ENCODE measurements at regions not wholly inside any gene's neighbourhood (a gene's known extent, or its start where the extent isn't known, plus 50 kb on each side); places are given as distances from the start of the nearest gene placed in this dataset.

DNA sequence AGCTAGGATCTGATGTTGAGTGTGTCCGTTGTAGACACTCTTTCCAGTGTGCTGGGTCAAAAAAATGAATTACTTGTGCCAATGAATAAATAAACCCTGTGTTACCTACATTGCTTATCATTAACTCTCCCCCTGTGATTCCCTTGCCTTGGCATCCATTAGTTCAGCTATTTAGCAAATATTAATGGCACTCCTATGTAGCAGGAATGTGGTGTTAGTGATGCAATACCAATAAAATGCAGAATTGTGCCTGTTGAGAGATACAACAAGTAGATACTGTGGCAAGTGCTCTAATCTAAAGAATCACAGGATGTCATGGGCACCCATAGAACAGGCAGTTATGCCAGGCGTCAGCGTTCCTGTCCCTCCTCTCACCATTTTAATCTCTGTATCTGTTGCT is 343.2 kb downstream of the PMP22 start:
- FAIRE-seq (no peak), DNase-seq (ENCODE audit: low read depth in 1 of 2, low spot score in 2 of 2) (no peak)
- H2BK12ac ChIP-seq (ENCODE audit: low read depth, low read length) = no peak overlapping the region
- POLR2A ChIA-PET (ENCODE audit: partially characterized antibody) = no interaction called here
- no peak overlapping the region for H4K91ac ChIP-seq (replicated peaks; ENCODE audit: insufficient read length, low read length)
- no peaks in the 10 kb centered on the region for H3K79me2 ChIP-seq (ENCODE audit: control insufficient read depth in 1 of 2, insufficient read depth in 2 of 2, low read length in 2 of 2)
- no peak overlapping the region for H3K23ac ChIP-seq (ENCODE audit: insufficient read length)
- H3K9ac ChIP-seq (replicated peaks in 1 of 4; ENCODE audit: extremely low read depth in 1 of 4, low read depth in 3 of 4, low read length in 3 of 4) = no peak overlapping the region
- peaks cover 3 to 14% (median 5%) of the 10 kb centered on the region in 4 experiments; a peak in 5 of 7 replicates for H3K4me1 ChIP-seq (replicated peaks in 1 of 4; ENCODE audit: control insufficient read depth in 3 of 4, insufficient read depth in 4 of 4, low read length in 3 of 4)
- no peak overlapping the region for H3K56ac ChIP-seq (replicated peaks; ENCODE audit: insufficient read length, low read depth, low read length)
- H3K27ac ChIP-seq (ENCODE audit: low read depth, low read length) = no peak overlapping the region
- no peaks in the 10 kb centered on the region for H4K20me1 ChIP-seq (replicated peaks in 1 of 2; ENCODE audit: control insufficient read depth in 1 of 2, insufficient read depth in 2 of 2, low read length in 2 of 2)
- H3K14ac ChIP-seq (ENCODE audit: insufficient read length) = no peak overlapping the region
- no peaks in the 10 kb centered on the region for H3K27me3 ChIP-seq (replicated peaks in 1 of 4; ENCODE audit: control insufficient read depth in 3 of 4, extremely low read depth in 1 of 4, insufficient read depth in 3 of 4, low read length in 3 of 4)
- H3K23me2 ChIP-seq (ENCODE audit: low read depth, low read length) = no peaks in the 10 kb centered on the region
- H2BK20ac ChIP-seq (ENCODE audit: low read length) = no peak overlapping the region
- H2AFZ ChIP-seq (ENCODE audit: low read length) = no peak overlapping the region
- H2BK5ac ChIP-seq (ENCODE audit: low read depth, low read length) = no peak overlapping the region
- no peaks in the 10 kb centered on the region; a peak in 2 of 4 replicates for H3K9me3 ChIP-seq (ENCODE audit: insufficient read depth in 2 of 2, low read depth in 1 of 2, low read length in 1 of 2)
- no peak overlapping the region; the same call in 1 of the 2 replicates for H2BK15ac ChIP-seq (ENCODE audit: low read length)
- CTCF ChIA-PET (ENCODE audit: partially characterized antibody) = interaction anchor here (0.7 kb wide), 1 partner anchor 41 kb away, joined by 3 read pairs; no protein-coding TSS in a partner anchor
- no peaks in the 10 kb centered on the region for H3K79me1 ChIP-seq (ENCODE audit: low read depth, low read length)
- 92% methylated on average over 3 of the region's 3 CpGs; no CpG with 5 or more reads in 1 of the 2 experiments for WGBS, 2 experiments (ENCODE audit: extremely low coverage in 1 of 2, insufficient coverage in 1 of 2, insufficient read length in 1 of 2, insufficient replicate concordance in 2 of 2, low coverage in 1 of 2, low lambda C conversion rate in 2 of 2, missing lambda C conversion rate in 1 of 2)
- no peaks in the 10 kb centered on the region for H3K36me3 ChIP-seq (ENCODE audit: control insufficient read depth in 2 of 4, insufficient read depth in 4 of 4, low read length in 3 of 4)
- H3K4me2 ChIP-seq (ENCODE audit: insufficient read depth in 1 of 2, low read depth in 2 of 2, low read length in 2 of 2) = no peak overlapping the region
- no peak overlapping the region for H4K5ac ChIP-seq (ENCODE audit: insufficient read length, low read depth, low read length)
- H3K4ac ChIP-seq (replicated peaks; ENCODE audit: insufficient read length, low read depth, low read length) = no peak overlapping the region
- no peak overlapping the region for H2AK5ac ChIP-seq (ENCODE audit: low read depth, low read length)
- H2BK120ac ChIP-seq (replicated peaks; ENCODE audit: low read depth, low read length) = no peak overlapping the region
- no peak overlapping the region for H3K4me3 ChIP-seq (ENCODE audit: extremely low read depth in 1 of 4, insufficient read depth in 2 of 4, low read depth in 3 of 4, low read length in 4 of 4)
- H3K18ac ChIP-seq (ENCODE audit: extremely low read depth, low read length) = no peak overlapping the region
- TF ChIP-seq CBX5 (IDR thresholded peaks at IDR 0.05; ENCODE audit: low read depth, low read length) (no peak), TAF7 (optimal IDR thresholded peaks at IDR 0.05; ENCODE audit: borderline replicate concordance, low read depth, low read length) (no peak)
- no peak overlapping the region for H4K8ac ChIP-seq (ENCODE audit: extremely low read depth, insufficient read depth, low read length)

Measured in H1 (cell line).